Activated effector memory CD4-positive, alpha-beta T cell treated with anti-CD3 and anti-CD28 coated beads, Interleukin-2, amount 50 U/mL, for 16 hours (primary cell): ENCODE measurements at regions not wholly inside any gene's neighbourhood (a gene's known extent, or its start where the extent isn't known, plus 50 kb on each side); places are given as distances from the start of the nearest gene placed in this dataset.

Experiments
- DNase-seq: peaks from one replicate; pipeline ENCODE4 v3.0.0-alpha.2; 2020

- DNase-seq, result no peak
These were observed 147.2 kb downstream of the TSN start for GRCh38 chr2:121902616-121903015.

GRCh38 chr2:121903037-121903689 is 147.7 kb downstream of the TSN start:
- no peak for DNase-seq

- DNase-seq, result no peak
These were observed 149.2 kb downstream of the TSN start for GRCh38 chr2:121904656-121905055.

DNA sequence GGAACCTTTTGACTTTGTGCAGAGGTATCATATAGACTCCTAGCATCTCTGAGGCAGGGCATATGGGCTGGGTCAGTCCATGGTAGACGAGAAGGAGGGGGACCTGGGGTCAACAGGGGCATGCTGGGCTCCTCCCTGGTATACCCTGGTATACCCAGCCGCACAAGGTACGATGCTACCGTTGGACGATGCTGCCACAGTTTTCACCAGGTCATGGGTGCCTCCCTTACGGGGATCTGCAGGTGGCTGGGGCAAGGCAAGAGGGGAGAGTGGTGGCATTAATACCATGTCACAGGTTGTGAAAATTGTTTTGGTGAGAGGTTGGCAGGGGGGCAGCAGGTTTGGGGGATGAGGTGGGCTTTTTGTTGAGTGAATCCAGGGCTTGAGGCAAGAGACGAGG is 149.8 kb downstream of the TSN start:
- no peak for DNase-seq

- DNase-seq, result no peak
These were observed 150.7 kb downstream of the TSN start for GRCh38 chr2:121906170-121906569.

DNA sequence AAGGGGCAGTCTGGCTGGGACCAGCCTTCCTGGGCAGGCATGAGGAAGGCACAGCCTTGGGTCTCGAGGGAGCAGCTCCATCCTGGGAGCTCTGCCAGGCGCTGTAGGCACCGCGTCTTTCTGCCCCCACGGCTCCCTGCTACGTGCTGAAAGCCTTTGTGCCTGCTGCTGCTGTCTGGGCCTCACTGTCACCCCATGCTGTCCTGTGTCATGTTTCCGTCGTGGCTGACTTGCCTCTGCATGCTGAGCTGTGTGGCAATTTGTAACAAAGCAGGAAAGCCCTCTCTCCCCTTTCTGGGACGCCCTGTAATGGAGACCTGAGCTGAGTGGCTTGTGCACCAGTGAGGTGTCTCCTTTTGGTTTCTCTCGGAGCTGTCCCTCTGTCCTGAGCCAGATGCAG is 152.5 kb downstream of the TSN start:
- DNase-seq, result no peak

- DNase-seq, result no peak
These were observed 154.7 kb downstream of the TSN start for GRCh38 chr2:121910139-121910538.

- no peak for DNase-seq
These were observed 155.6 kb downstream of the TSN start for GRCh38 chr2:121911036-121911435.

DNA sequence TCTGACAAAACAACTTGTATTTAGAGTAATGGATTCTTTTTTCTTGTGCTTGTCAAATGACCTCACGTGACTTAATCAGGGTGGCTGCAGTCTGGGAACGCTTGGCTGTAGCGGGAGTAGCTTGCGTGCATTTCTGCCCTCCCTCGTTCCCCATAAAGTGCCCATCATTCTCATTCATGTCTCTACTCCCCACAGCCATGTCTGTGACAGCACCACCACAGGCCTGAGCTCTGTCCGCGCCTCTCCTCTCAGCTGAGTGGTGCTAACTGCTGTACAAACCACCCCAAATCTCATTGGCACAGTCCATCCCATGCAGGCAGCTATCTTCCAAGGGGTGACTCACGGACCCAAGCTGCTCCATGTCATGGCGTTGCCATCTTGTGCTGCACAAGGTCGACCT is 161.7 kb downstream of the TSN start:
- no peak for DNase-seq

DNA sequence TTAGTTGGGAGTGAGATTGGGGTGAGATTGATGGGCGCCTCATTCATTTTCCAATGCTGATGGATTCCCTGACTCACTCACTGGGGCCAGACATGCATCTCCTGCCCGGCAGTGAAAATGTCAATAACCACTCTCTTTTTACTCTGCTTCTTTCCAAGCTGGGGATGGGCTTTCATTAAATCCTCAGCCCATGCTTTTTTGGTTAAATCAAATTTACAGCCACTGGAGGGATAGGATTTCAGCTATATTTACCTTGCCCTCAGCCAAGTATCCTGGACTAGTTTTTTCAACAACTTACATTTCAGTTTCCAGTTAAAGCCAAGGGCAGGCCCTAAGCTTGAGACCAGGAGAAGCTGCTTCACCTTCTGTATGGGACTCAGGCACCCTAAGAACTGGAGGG is 162.8 kb downstream of the TSN start:
- DNase-seq, result no peak

- DNase-seq, result no peak
These were observed 164.4 kb downstream of the TSN start for GRCh38 chr2:121919803-121920202.

DNA sequence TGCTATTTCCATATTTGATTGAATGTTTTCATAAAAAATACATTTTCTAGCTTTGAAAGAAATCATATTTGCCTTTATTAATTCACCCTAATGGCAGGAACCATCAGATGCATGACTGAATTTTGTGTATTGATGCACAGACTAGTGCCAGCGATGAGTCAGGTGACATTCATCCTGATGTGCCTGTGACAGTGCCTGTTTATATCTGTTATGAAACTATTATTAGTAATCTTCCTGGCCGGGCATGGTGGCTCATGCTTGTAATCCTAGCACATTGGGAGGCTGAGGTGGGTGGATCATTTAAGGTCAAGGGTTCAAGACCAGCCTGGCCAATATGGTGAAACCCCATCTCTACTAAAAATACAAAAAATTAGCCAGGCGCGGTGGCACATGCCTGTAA is 170.0 kb downstream of the TSN start:
- DNase-seq, result no peak

- no peak for DNase-seq
These were observed 187.8 kb downstream of the TSN start for GRCh38 chr2:121943285-121943684.

DNA sequence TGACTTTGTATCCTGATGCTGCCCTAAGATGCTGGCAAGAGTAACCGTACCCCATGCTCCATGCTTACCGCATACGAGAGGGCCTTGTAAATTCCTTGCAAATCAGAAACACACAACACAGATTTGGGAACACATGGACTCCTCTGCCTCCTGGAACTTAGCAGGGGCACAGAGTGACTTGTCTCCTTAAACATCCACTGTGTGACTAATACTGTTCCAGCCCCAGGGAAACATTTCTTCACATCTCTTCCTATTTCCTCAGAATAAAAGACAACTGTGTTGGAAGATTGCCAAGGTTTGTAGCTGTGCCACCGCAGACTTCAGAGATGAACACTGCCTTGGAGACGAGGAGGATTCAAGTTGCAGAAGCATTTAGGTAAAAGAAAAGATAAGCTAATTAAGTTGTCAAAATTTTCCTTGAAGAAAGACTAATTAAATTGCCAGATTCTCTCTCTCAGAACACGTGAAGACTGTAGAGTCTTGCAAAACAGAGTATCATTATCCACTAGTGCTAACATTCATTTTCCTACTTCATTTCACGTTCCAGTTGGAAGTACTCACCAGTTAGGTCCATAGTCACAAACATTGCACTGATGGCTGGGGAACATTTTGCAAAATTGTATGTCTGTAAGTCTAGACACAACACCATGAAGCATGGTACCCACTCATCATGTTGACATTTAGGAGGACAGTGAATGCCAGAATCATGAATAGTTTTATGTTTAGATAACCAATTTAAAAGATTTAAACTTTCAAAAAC is 188.8 kb downstream of the TSN start:
- no peak for DNase-seq

GRCh38 chr2:121947674-121948073 is 192.2 kb downstream of the TSN start:
- no peak for DNase-seq

DNA sequence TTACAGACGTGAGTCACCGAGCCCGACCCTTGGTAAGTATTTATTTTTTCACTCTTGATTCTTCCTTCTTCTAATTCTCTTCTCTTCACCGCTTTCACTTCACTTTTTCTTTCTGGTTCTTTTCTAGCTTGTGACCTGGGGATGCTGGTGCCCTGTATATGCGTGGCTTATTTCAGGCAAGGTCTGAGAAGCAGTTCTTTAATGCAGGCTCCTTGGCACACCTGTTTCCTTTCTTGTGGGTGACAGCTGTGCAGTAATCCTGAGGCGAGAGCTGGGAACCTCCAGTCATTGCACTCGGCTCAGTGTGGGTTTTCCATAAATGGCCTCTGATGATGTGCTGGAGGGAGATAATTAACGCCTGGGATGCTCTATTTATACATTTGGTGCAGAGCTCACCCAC is 193.8 kb downstream of the TSN start:
- DNase-seq, result no peak

GRCh38 chr2:121955426-121955825 is 200.0 kb downstream of the TSN start:
- no peak for DNase-seq

DNA sequence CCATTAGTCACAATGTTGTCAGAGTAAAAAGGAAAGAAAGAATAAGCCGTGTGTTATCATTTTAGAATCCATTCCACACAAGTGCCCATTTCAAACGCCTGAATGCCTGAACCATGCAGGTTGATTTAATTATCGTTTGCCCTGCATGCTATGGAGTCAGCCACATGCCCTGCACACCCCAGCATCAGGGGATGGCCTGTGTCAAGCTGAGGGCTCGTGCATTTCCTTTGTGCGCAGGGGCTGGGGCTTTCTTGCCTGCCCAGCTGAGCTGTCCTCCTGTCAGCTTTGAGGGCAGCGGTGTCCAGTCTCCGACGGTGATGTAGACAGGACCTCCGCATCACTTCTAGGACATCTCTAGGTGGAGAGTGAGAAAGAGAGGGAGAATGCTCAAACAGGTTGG is 200.4 kb downstream of the TSN start:
- DNase-seq, result no peak

DNA sequence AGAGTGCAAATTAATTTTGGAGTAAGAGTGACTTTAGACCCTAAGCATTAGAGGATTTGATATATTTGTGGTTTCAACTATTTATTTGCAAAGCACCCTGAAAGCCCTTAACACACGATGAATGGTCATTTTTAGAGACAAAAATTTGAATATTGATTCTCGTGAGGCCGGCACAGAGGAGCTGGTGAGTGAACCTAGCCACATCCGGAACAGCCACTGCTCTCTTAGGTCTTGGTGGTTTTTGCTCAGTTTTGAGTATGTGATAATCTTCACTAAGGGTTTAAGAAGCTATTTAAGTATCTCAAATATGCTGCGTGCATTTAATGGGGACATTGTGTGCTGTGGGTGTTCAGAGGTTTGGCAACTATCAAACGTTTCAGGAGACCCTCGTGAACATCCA is 204.8 kb downstream of the TSN start:
- DNase-seq, result no peak

DNA sequence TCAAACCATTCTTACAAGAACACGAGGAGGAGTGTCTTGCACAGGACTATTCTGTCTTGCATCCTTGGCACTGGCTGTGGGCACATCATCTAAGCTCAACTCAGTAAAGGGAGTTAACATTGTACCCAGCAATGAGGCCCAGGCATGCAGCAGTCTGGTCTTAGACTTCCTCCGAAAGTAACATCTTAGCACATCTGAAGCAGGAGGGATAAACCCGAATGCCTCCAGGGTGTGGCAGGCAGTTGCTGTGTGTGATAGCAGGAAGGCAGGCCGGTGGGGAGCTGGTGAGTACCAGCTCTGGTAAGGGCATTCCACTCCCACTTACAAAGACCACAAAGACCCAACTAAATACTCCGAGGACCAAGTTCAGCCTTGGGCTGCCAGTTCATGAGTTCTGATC is 206.3 kb downstream of the TSN start:
- no peak for DNase-seq

DNA sequence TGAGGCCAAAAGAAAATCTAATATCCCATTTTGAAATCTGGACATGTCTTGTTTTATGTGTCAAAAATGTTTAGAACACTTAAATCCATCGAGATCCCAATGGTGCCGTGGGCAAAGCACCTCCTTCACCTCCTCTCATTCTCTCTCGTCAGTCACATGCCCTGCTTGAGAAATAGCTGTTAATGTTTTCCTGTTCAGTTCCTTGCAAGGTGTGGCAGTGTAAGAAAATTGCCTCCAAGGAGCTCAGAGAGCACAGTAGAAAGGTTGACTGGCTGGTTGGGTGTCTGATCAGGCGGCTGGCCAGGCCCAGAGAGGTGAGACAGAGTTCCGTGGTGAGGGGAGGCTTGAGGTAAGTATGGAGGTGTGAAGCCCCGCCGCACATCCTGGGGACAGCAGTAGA is 210.2 kb downstream of the TSN start:
- DNase-seq, result no peak

GRCh38 chr2:121966663-121967062 is 211.2 kb downstream of the TSN start:
- no peak for DNase-seq

DNA sequence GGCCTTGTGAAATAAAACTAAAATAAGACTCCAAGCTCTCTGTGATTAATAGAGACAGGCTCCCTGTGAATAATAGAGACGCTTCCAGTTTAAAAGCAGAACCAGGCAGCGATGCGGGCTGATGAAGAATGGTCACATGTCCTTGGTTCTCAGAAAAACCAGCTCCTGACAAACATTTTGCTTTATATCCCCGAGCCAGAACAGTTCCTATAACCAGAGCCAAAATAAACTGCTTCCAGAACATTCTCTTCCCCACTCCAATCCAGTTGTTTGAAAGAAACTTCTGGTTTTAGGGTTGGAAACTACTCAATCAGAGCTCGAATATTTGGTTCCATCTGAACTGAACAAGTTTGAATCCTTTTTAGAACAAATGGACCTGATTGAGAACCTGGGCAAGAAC is 213.7 kb downstream of the TSN start:
- no peak for DNase-seq

DNA sequence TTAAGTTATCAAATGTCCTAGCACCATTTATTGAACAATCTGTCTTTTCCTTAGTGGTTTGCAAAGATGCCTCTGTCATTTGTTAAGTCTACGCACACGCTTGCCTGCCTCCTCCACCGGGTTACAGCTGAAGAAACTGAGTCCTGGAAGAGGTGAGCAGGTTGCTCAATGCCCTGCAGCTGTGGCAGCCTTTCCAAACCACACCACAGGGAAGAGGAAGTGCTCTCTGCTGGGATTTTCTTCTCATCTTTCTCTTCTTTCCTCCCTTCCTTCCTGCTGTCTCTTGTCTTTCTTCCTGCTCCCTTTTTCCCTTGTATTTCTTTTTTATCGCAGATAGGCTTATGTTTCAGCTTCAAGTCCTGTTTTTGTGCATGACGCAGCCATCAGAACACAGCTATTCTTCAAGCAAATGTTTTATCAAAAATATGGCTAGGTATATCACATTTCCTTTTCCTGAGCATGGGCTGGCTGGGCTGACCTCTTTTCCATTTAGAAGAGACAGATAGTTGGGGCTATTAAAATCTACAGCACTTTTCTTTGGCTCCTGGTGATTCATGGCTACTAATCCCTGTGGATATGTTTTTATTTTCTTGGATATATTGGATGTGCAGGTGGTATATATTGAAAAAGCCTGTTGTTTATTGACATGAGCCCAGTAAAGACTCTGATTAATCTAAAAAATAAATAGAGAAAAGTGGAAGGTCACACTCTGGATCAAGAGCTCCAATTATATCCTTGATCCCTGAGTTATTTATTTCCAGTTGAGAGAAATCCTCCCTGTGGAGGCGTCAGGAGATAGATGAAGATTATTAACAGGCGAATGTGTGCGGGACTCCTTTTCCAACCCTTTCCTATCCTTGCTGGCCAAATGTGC is 214.6 kb downstream of the TSN start:
- no peak for DNase-seq
